ENCODE measurements at regions not wholly inside any gene's neighbourhood (a gene's known extent, or its start where the extent isn't known, plus 50 kb on each side); places are given as distances from the start of the nearest gene placed in this dataset.

DNA sequence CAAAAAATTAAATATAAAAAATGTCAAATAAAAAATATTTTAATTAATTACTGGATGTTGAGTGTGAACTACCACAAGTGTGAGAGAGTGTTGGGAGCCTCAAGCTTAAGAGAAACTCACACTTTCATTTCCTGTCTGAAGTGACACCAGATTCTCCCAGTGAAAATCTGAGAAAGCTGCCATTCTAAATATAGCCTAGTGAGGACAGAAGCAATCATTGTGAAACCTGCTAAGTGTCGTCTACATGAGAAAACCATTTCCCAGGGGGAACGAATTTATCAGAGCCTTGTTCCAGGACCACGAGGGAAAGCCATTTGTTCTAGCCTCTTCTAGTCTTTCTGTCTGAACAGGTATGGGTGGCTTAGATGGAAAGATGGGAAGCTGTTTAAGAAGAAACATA is 329.3 kb upstream of the PRMT6 start:
- no peak for DNase-seq (ENCODE audit: low spot score, unreplicated experiment)
- TF ChIP-seq, protein P1, sequence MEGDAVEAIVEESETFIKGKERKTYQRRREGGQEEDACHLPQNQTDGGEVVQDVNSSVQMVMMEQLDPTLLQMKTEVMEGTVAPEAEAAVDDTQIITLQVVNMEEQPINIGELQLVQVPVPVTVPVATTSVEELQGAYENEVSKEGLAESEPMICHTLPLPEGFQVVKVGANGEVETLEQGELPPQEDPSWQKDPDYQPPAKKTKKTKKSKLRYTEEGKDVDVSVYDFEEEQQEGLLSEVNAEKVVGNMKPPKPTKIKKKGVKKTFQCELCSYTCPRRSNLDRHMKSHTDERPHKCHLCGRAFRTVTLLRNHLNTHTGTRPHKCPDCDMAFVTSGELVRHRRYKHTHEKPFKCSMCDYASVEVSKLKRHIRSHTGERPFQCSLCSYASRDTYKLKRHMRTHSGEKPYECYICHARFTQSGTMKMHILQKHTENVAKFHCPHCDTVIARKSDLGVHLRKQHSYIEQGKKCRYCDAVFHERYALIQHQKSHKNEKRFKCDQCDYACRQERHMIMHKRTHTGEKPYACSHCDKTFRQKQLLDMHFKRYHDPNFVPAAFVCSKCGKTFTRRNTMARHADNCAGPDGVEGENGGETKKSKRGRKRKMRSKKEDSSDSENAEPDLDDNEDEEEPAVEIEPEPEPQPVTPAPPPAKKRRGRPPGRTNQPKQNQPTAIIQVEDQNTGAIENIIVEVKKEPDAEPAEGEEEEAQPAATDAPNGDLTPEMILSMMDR (IDR thresholded peaks at IDR 0.05; ENCODE audit: unreplicated experiment), result no peak
- H3K9me3 Mint-ChIP-seq (ENCODE audit: low read depth), result peaks cover 6% of the 10 kb centered on the region
- H3K36me3 Mint-ChIP-seq (ENCODE audit: insufficient read depth), result no peaks in the 10 kb centered on the region
- H3K27ac Mint-ChIP-seq, result no peak overlapping the region
- H3K4me1 Mint-ChIP-seq (ENCODE audit: low read depth), result no peaks in the 10 kb centered on the region
- H3K4me3 Mint-ChIP-seq (ENCODE audit: low read depth), result no peak overlapping the region
- H3K27me3 Mint-ChIP-seq, result no peaks in the 10 kb centered on the region

DNA sequence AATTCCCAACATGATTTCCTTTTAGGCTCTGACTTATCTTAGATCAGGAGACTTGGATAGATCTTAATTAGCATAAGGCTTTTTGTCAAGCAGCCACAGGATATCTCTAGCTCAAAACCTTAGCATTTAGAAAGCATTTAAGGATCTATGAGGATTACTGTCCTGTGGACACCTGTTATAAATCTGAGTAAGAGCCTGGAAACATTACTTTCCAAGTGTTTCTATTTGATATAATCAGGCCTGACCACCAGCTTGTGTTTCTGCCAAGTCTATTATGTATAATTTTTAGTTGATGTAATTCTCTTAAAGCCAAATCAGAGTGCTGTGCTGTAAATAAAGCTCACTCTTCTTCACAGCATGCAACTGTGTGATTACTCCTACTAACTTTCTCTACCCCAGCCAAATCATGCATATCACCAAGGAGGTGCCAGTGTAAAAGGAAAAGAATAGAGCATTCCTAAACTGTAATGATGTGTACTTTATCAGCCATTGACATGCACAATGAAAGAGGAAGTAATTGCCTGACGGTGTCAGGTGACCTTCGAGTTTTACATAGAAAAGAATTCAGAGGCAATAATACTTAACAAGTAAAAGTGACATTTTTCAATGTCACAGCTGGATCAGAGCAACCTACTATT is 309.9 kb upstream of the PRMT6 start:
- no peak overlapping the region for H3K27ac Mint-ChIP-seq
- TF ChIP-seq, protein P1 (IDR thresholded peaks at IDR 0.05; ENCODE audit: unreplicated experiment), result no peak
- H3K4me3 Mint-ChIP-seq (ENCODE audit: low read depth), result no peak overlapping the region
- H3K9me3 Mint-ChIP-seq (ENCODE audit: low read depth), result no peaks in the 10 kb centered on the region
- H3K36me3 Mint-ChIP-seq (ENCODE audit: insufficient read depth), result no peaks in the 10 kb centered on the region
- no peaks in the 10 kb centered on the region for H3K27me3 Mint-ChIP-seq
- DNase-seq (ENCODE audit: low spot score, unreplicated experiment), result no peak
- H3K4me1 Mint-ChIP-seq (ENCODE audit: low read depth), result peaks cover 6% of the 10 kb centered on the region

DNA sequence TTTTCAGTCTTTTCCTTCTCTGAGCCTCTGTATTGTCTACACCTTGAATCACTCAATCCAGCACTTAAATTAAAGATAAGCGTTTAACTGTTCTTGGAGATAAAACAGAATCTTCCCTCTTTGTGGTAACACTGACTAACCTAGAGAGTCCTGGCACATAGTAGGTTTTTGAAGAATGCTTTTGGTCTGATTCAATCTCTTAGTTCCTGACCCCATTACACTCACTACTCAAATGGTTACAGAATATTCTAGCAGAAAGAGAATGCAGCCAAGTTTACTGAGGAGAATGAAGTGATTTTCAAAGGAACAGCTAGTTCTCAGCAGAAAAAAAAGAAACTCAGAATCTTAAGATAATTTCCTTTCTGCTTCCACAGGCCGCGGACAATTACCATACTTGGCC is 309.2 kb upstream of the PRMT6 start:
- Mint-ChIP-seq H3K4me3 (ENCODE audit: low read depth) (no peak overlapping the region), H3K4me1 (ENCODE audit: low read depth) (peaks cover 6% of the 10 kb centered on the region), H3K36me3 (ENCODE audit: insufficient read depth) (no peaks in the 10 kb centered on the region), H3K27ac (no peak overlapping the region), H3K27me3 (no peaks in the 10 kb centered on the region), H3K9me3 (ENCODE audit: low read depth) (no peaks in the 10 kb centered on the region)
- TF ChIP-seq, protein P1 (IDR thresholded peaks at IDR 0.05; ENCODE audit: unreplicated experiment), result no peak
- DNase-seq (ENCODE audit: low spot score, unreplicated experiment), result no peak

DNA sequence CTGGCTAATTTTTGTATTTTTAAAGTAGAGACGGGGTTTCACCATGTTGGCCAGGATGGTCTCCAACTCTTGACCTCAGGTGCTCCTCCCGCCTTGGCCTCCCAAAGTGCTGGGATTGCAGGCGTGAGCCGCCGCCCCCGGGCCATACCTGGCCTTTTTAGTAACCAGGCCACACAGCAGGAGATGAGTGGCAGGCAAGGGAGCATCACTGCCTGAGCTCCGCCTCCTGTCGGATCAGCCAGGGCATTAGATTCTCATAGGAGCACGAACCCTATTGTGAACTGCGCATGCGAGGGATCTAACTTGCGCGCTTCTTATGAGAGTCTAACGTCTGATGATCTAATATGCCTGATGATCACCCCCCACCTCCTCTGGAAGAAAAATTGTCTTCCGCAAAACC is 308.7 kb upstream of the PRMT6 start:
- TF ChIP-seq, protein P1 (IDR thresholded peaks at IDR 0.05; ENCODE audit: unreplicated experiment), result no peak
- Mint-ChIP-seq H3K36me3 (ENCODE audit: insufficient read depth) (no peaks in the 10 kb centered on the region), H3K4me3 (ENCODE audit: low read depth) (no peak overlapping the region), H3K27me3 (no peaks in the 10 kb centered on the region), H3K9me3 (ENCODE audit: low read depth) (no peaks in the 10 kb centered on the region), H3K4me1 (ENCODE audit: low read depth) (peaks cover 6% of the 10 kb centered on the region), H3K27ac (no peak overlapping the region)
- no peak for DNase-seq (ENCODE audit: low spot score, unreplicated experiment)

DNA sequence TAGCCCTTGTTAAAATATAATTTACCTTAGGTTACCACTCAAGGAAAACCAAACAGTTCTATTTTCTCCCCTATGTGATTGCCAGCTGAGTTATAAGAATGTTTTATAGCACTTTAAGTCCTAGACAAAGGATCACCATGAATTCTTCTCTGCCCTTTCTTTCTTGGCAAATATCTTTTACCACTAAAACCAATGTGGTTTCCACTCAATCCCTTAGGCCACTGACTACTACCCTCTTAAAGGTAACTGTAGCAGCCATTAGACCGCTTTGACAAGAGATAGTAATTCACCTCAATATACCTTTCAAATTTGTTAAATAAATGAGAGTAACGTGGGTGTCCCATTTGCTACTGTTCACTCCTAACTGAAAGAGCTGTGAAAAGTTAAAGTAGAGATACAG is 307.9 kb upstream of the PRMT6 start:
- H3K9me3 Mint-ChIP-seq (ENCODE audit: low read depth), result no peaks in the 10 kb centered on the region
- peaks cover 6% of the 10 kb centered on the region for H3K4me1 Mint-ChIP-seq (ENCODE audit: low read depth)
- H3K27ac Mint-ChIP-seq, result no peak overlapping the region
- DNase-seq (ENCODE audit: low spot score, unreplicated experiment), result no peak
- no peaks in the 10 kb centered on the region for H3K27me3 Mint-ChIP-seq
- TF ChIP-seq, protein P1 (IDR thresholded peaks at IDR 0.05; ENCODE audit: unreplicated experiment), result no peak
- H3K4me3 Mint-ChIP-seq (ENCODE audit: low read depth), result no peak overlapping the region
- no peaks in the 10 kb centered on the region for H3K36me3 Mint-ChIP-seq (ENCODE audit: insufficient read depth)

All from progenitor cell of endocrine pancreas (in vitro differentiated cells).